NCI-H526 (cell line): ENCODE measurements at regions not wholly inside any gene's neighbourhood (a gene's known extent, or its start where the extent isn't known, plus 50 kb on each side); places are given as distances from the start of the nearest gene placed in this dataset.

Experiments
- DNase-seq, 2 experiments: peaks; one replicate each; lab custom pipeline; 2025; lab: John Stamatoyannopoulos, UW

DNA sequence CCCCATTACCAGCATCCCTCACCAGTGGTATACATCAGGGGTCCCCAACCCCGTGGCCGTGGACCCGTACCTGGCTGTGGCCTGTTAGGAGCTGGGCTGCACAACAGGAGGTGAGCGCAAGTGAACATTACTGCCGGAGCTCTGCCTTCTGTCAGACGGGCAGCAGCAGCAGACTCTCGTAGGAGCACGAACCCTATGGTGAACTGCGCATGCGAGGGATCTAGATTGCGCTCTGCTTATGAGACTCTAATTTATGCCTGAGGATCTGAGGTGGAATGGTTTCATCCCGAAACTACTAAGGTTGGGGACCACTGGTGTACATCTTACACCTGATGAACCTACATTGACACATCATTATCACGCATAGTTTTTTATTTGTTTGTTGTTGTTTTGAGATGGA lies 52.8 kb upstream of the DHX15 start:
- DNase-seq = no peak

DNA sequence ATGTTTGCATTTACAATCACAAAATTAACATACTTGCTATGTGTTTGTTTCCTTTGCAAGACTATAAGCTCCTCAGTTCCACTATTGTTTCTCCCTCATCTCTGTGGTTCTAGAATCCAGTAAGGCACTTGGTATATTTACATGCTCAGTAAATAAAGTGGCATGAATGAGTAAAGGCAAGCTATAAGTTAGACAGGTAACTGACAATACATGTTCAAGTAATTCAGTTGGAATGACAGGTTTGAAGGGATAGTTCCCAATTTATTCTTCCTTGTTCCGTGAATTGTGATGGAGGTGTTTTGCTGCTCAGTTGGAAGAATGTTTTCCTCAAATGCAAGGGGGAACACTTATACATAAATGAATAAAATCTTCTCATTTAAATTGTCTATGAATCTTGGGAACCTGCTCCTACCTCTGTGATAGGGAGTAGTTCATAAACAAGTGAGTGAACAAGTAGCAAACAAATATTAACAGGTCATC lies 54.1 kb upstream of the DHX15 start:
- no peak for DNase-seq

DNA sequence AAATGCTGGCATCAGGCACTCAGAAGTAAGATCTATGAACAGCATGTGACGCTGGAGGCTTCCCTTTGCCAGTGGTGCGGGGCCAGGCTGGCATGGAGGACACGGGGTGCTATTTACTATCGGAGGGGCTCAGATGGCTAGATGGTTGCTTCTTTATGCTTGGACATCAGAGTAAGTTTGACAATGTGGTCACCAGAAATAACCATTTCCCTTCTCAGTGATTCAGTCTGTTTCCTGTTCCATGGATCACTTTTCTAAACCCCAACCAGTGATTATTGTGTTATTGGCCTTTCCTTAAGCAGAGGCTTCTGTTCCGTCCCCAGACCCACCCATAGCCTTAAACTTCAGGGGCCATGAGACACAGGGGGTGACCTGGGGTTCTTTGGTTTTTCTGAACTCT lies 55.4 kb upstream of the DHX15 start:
- DNase-seq = no peak

DNA sequence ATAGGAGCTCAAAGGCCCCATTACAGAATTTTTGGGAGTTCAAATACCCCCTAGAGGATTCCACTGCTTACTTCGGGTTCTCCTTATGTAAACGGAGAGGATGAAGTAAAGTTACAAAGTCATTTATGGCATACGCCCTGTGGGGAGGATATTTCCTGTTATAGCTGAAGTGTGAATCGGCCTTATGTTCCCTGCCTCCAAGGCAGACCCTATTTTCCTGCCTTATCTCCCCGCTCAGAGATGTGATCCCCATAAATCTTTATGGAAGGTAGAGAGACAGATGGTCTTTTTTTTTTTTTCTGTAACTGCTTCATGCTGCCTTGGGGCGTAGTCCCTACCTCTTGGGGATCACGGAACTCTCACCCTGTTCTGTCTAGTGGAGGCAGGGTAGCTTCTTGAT lies 56.0 kb upstream of the DHX15 start:
- no peak for DNase-seq

DNA sequence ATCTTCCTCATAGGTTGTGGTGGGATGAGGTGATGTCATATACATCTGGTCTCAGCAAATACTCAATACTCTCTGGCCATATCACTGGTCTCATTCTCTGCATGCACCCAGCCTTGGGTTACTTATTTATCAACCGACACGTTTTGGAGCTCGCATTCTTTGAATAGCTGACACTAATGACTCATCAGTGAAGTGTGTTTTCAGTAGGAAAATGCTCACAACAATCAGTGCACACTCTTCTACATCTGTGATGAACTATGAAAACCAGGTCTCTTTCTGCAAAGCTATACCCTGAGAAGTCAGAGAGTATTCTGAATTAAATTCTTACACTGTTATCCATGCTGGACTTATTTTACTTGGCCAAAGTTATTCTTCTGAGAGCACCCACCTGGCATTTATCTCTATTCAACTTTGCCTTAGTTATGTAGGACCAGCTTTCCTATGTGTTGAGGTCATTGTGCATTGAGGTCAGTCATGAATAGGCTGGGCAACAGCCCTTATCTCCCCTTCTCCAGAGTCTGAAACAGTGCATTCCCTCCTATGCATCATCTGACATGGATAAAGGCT lies 58.7 kb upstream of the DHX15 start:
- DNase-seq = no peak

DNA sequence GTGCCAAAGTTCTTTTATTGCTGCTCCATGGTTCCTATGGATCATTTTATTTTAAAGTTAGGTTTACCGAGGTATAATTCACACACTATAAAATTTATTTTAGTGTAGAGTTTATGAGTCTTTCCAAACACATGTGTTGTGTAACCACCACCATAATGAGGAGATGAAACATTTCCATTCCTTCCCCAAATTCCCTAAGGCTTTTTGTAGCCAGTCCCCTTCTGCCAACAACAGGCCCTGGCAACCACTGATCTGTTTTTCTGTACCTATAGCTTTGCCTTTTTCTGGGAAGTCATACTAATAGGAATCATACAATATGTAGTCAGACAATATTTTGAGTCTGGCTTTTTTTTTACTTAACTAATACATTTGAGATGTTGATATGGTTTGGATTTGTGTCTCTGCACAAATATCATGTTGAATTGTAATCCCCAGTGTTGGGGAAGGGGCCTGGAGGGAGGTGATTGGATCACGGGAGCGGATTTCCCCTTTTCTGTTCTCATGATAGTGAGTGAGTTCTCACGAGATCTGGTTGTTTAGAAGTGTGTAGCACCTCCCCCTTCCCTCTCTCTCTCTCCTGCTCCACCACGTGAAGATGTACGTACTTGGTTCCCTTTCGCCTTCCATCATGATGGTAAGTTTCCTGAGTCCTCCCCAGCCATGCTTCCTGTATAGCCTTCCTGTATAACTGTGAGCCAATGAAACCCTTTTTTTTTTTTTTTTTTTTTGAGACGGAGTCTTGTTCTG lies 59.6 kb upstream of the DHX15 start:
- DNase-seq = no peak

DNA sequence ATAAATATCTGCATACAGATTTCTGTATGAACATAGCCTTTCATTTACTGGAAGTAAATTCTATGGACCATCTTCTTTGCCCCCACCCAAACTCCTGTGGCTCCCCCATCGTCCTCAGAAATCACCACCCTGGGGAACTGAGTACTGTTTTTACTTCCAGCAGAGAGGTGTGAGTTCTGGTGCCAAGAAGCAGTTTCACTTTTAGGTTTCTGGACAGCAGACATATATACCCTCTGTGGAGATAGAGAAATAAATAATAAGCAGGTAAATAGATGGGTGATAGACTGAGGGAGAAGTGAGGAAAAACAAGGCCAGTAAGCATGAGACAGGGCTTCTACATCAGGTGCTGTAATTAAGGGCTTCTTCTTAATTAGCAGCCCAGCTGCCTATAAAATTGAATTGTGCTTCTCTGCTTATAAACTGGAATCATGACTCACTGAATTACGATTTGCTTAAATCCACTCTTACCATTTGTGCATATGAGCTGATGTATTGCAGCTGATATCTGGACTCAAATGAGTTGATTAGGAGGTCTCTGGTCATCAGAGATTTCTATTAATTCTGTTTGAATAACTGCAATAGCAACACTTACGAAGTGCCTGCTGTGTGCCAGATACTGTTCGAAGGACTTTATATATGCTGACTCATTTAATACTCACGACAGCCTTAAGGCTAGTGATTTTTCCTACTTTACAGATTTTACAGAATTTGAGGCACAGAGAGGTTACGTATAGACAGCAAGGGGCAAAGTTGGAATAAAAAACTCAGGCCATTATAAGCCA lies 60.8 kb upstream of the DHX15 start:
- DNase-seq = peak in 1 of 2 experiments; percentile 13

DNA sequence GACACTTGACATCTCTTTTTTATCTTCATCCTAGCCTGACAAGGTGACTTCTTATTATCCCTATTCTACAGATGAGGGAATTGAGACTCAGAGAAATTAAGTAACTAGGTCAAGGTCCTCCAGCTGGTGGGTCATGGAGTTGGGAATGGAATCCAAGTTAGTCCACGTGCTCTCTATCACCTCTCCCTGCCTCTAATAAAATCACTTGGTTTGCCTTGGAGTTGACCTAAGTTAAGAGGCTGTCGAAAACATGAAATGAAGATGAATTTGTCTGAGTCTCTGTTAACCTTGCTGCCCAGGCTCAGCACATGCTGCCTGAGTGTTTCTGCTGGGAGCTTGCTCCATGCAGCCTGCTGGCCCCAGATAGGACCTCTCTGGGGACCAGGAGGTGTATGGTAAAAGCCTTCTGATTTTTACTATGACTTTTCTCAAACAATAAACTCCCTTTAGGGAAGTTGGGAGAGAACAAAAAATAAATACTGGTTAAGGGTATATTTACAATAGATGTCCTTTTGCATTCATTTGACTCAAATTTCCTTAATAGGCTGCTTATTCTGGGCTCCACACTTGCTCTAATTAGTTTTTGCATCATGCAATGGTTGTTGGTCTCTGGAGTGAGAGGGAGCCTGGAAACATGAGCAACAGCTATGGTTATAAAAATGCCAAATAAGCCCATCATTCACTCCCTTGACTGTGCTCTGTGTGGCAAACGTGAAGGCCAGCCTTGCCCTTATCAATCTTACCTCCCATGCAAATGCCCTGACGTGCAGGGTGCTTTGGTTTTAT lies 61.6 kb upstream of the DHX15 start:
- DNase-seq = peak; percentile 89 to 94

DNA sequence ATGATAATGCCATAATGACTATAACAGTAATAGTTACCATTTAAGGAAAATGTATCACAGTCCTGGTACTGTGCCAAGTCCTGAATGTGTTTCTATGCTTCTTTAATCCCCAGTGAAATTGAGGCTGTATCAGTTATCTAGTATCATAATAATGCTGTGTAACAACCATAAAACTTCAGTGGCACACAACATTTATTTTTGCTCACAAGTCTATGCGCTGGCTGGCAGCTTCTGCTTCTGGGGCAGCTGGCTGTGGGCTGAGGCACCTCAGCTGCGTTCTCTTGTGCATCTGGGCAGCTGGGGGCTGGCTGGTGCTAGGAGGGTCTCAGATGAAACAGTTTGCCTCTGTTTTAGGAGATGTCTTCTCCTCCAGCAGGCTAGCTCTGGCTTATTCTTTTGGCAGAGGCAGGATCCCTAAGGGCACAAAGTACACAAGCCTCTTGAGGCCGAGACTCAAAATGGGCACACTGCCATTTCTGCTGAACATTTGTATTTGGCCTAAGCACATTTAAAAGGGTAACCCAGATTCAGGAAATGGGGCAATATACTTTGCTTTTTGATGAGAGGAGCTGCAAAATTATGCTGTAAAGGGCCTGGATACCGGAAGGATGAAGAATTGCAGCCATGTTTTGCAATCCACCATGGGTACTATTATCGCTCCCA lies 62.6 kb upstream of the DHX15 start:
- DNase-seq = peak in 1 of 2 experiments; percentile 51

DNA sequence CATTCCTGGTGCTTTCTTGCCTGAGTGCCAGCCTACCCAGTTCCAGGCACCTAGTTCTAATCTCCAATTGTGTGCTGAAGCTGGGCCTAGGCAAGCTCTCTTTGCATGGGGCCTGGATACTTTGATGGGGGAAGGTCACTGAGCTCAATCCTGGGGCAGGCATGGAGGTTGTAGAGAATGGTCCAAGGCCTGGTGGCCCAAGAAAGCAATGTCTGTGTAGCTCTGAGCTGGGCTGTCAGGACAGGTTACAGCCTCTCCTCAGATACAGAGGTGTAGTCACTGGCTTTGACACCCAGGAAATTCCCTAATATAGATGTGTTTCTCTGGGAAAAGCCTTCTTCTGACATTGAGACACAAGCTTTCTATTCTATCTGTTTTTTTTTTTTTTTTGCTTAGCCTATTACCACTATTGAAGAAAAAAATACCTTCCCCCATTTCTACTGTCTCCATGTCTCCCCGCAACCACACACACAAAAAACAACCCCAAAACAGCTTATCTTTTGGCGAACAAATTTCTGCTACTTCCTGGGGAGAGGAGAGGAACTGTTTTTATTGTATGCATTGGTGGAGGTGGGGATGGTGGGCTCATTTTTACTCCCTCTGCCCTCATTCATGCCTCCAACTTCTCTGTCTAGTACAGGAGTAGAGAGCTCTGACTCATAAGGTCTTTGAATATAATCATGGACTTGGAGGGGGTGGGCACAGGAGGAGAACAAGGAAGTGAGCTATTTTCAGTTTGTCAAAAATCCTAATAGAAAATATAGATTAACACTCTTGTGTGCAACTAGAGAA lies 66.7 kb upstream of the DHX15 start:
- no peak for DNase-seq

DNA sequence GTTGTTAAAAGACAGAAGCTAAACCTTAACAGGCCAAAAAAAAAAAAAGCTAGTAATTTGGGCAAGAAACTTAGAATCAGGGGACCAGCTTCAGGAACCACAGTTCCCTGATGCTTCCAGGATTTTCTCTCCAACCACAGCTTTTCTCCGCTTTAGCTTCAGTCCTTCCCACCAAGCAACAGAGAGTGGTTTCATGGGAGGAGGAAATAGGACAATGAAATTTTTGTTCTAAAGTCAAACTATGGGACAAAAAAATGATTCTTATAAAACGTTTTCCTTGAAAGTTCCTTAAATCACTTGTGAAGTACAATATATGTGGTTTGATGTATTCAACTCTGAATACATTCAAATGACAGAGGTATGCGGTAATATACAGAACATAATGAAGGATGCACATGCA lies 71.0 kb upstream of the DHX15 start:
- no peak for DNase-seq

DNA sequence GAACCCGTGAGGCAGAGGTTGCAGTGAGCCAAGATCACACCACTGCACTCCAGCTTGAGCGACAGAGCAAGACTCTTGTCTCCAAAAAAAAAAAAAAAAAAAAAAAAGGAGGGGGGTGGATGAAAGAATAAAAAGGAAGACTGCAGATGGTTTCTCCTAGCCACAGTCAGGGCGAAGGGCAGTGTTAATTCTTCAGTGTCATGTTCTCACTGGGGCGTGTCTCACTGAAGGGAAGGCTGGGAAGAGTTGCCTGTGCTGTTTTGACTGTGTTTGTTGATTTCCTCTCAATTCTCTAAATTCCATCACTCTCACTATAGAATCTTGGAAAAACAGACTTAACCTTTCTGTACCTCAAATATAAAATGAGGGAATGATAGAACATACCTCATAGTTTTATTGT lies 71.6 kb upstream of the DHX15 start:
- DNase-seq = peak in 1 of 2 experiments; percentile 31

DNA sequence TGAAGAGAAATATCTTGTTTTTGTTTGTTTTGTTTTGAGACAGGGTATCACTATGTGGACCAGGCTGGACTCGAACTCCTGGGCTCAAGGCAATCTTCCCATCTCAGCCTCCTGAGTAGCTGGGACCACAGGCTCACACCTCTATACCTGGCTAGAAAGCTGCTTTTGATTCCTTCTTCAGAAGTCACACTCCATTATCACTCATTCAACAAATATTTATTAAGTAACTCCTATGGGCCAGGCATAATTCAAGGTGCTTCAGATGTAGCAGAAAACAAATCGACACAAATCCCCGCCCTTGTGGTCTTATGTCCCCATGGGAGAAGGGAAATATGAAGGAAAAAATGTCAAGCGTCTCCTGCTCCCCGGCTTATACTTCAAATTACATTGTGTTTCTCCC lies 72.6 kb upstream of the DHX15 start:
- no peak for DNase-seq

DNA sequence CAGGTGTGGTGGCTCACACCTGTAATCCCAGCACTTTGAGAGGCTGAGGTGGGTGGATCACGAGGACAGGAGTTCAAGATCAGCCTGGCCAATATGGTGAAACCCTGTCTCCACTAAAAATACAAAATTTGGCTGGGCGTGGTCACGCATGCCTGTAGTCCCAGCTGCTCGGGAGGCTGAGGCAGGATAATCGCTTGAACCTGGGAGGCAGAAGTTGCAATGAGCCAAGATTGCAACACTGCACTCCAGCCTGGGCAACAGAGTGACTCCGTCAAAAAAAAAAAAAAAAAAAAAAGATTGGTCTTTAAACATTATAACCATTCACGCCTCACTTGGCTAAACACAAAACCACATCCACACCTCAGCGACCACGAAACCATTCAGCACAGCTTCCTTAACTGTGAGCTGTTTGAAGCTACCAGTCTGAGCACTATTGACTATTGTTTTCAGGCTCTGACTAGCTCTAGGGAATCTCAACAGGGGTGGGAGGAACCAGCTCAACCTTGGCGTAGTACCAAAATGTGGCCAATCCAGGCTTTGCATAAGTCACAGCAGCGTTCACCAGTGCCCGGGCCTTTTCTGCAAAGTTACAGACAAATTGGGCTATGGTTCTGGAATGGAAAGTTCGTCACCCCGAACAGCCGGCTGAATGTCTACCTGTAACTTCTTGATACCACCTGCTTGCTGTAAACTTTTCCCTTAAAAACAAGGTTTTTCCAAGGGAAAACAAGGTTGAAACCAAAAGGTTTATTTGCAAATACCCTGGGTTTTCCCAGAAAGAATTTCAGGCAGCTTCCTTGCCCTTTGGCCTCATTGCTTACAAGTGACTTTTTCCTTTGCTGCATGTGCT lies 73.6 kb upstream of the DHX15 start:
- DNase-seq = peak; percentile 89 to 90

DNA sequence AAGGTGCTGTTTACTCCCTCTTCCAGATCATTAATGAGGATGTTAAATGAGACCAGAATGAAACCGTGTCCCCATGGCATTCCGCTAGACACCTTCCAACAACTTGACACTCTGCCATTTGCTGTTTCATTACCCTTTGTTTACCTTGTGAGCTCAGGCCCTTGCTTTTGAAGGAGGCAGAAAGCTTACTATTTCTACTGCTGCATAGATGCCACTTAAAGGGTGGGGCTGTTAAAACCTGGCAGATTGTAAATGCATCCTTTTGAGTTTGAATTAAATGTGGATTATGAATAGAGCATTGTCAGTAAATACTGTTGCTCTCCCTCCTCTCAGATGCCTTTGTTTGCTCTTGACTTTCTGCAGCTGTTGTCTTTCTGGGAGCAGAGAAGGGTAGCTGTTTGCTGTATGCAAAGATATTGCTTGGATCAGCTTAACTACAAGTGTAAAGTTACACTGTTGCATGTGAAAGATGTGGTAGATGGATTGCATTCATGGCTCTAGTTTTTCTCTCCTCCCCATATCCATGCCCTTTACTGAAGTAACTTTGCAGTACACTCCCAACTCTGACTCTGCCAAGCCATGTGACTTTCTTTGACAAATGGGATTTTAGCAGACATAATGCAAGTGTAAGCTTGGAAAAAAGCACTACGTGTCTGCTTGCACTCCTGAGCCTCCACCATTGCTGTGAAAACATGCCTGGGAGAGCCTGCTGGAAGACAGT lies 75.0 kb upstream of the DHX15 start:
- DNase-seq = peak; percentile 92 to 97

DNA sequence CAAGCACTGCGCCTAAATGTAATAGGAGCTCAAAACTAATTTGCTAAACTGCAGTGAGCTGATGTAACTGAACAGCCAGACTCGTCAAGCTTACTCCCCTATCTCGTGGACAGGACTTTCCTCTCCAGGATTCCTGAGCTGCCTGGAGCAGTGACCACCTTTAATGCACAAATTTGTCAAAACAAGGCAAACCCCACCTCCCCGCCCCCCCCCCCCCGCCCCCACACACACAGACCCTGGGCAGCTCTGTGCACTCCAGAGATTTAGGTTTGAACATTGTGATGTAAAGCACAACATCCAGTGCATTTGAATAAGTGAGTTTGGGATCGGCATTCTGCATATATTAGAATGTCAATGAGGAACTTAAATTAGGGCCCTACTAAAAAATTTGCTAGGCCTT lies 77.7 kb upstream of the DHX15 start:
- no peak for DNase-seq

DNA sequence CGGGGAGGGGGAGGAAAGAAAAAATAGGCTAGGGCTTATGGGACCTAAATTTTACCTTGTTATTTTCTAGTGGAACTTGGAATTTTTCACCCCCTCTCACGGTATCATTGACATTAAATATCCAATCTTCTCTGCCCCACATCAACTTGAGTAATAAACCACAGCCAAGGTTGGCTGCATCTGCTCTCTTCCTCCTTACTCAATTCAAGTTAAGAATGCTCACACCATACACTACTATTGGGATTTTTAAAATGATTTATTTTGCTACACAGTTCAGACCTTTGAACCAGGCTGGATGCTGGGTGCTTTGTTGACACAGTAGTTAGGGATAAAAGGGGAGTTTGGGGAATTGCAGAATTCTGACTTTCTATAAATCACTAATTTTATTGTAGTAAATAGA lies 78.2 kb upstream of the DHX15 start:
- no peak for DNase-seq

DNA sequence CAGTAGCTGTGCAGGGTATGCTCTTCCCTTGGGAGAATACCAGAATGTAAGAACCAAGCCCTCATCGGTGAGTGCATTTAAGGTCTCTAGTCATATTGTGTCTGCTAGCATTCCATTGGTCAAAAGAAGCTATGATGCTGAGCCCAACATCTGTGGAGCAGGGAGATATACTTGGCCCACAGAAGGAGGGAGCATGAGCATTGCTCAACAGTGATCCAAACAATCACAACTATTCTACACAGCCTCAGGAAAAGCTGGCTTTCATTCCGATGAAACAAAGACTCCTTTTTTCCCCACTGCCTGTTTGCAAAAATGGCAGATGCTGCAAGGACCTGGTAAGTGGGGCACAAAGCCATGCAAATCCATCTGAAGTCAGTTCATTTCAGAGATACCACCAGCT lies 80.6 kb upstream of the DHX15 start:
- DNase-seq = peak; percentile 34 to 58

DNA sequence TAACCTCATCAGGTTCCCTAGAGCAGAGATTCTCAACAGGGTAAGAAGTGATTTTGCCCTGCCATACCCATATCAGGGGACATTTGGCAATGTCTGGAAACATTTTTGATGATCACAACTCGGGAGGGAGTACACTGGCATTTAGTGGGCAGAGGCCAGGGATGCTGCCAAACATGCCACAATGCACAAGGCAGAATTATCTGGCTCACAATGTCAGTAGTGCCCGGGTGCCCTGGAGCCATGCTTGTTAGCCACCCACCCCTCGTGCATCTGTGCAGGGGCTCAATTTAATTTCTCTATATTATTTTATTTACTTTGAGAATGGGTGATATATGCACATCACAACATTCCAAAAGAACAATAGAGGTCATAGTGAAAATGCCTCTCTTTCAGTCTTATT lies 82.0 kb upstream of the DHX15 start:
- no peak for DNase-seq
